ENCODE measurements at regions not wholly inside any gene's neighbourhood (a gene's known extent, or its start where the extent isn't known, plus 50 kb on each side); places are given as distances from the start of the nearest gene placed in this dataset.

GRCh38 chr5:101950019-101950418, 346.1 kb downstream of the SLCO4C1 start:
- TF ChIP-seq CTCF (IDR thresholded peaks at IDR 0.05; ENCODE audit: low read length) (no peak), EZH2 (optimal IDR thresholded peaks at IDR 0.05; ENCODE audit: low read depth, low read length) (no peak), EZH2phosphoT487 (IDR thresholded peaks at IDR 0.05; ENCODE audit: low read length) (no peak)
